Mesothelial cell of epicardium (in vitro differentiated cells): ENCODE measurements at regions not wholly inside any gene's neighbourhood (a gene's known extent, or its start where the extent isn't known, plus 50 kb on each side); places are given as distances from the start of the nearest gene placed in this dataset.
"Not testable (repeated sequence)": the region's sequence is repeated elsewhere in the genome, so short reads cannot be mapped to it uniquely, and the experiment has no call there.

Source experiments
- DNase-seq, 2 experiments: peaks; one replicate each; pipeline ENCODE4 v3.0.0; 2021; ENCODE audit warnings: low spot score in 2 of 2; ENCODE audit not compliant: unreplicated experiment in 2 of 2
- H3K27ac Mint-ChIP-seq: 2 replicates; pipeline ENCODE4 v1.8.0; 2021; ENCODE audit warnings: mixed read lengths
- H3K27me3 Mint-ChIP-seq: 2 replicates; pipeline ENCODE4 v1.8.0; 2021; ENCODE audit warnings: low read depth, mixed read lengths
- H3K36me3 Mint-ChIP-seq: 2 replicates; pipeline ENCODE4 v1.8.0; 2021; ENCODE audit warnings: mixed read lengths
- H3K4me1 Mint-ChIP-seq: 2 replicates; pipeline ENCODE4 v1.8.0; 2021; ENCODE audit warnings: mixed read lengths
- H3K4me3 Mint-ChIP-seq: 2 replicates; pipeline ENCODE4 v1.8.0; 2021; ENCODE audit warnings: mild to moderate bottlenecking, moderate library complexity, mixed read lengths
- H3K9me3 Mint-ChIP-seq: 2 replicates; pipeline ENCODE4 v1.8.0; 2021; ENCODE audit warnings: mixed read lengths
- TF ChIP-seq, protein P1 (sequence below): fragments of 200-600 bp; sonication (generic); IDR thresholded peaks from one replicate; pipeline ENCODE4 v1.5.0; 2021; ENCODE audit warnings: antibody characterized with exemption; ENCODE audit not compliant: unreplicated experiment

DNA sequence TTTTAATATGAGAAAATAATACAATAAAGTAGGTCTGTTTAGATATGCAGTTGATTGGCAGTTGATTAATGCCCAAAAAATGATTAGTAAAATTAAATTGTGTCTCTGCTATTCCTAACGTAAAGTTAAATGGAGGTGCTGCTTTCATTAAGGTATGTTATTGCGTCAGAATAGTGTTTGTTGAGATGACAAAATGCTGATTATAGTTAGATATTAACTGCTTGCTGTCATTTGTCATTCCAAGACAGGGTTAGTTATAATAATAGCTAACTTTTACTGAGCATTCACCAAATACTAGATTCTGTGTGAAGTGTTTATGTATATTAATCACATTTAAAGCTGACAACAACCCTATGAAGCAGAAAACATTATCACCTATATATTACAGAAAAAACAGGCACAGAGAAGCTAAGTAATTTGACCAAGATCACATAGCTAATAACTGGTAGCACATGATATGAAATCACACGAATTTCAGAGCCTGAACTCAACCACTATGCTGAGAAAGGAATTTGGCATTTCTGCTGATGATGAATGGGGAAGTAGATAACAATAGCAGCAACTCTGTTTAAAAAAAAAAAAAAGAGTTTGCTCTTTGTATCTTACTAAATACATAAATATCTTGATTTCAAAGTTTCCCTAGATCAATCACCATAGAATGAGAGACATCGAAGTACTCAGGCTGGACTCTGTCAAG is 59.7 kb upstream of the WDR44 start:
- Mint-ChIP-seq H3K36me3 (no peaks in the 10 kb centered on the region), H3K9me3 (peaks cover 20% of the 10 kb centered on the region), H3K4me1 (peaks cover 2% of the 10 kb centered on the region), H3K27me3 (no peaks in the 10 kb centered on the region), H3K4me3 (no peak overlapping the region), H3K27ac (no peak overlapping the region)
- TF ChIP-seq, protein P1, sequence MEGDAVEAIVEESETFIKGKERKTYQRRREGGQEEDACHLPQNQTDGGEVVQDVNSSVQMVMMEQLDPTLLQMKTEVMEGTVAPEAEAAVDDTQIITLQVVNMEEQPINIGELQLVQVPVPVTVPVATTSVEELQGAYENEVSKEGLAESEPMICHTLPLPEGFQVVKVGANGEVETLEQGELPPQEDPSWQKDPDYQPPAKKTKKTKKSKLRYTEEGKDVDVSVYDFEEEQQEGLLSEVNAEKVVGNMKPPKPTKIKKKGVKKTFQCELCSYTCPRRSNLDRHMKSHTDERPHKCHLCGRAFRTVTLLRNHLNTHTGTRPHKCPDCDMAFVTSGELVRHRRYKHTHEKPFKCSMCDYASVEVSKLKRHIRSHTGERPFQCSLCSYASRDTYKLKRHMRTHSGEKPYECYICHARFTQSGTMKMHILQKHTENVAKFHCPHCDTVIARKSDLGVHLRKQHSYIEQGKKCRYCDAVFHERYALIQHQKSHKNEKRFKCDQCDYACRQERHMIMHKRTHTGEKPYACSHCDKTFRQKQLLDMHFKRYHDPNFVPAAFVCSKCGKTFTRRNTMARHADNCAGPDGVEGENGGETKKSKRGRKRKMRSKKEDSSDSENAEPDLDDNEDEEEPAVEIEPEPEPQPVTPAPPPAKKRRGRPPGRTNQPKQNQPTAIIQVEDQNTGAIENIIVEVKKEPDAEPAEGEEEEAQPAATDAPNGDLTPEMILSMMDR: no peak
- DNase-seq: no peak

DNA sequence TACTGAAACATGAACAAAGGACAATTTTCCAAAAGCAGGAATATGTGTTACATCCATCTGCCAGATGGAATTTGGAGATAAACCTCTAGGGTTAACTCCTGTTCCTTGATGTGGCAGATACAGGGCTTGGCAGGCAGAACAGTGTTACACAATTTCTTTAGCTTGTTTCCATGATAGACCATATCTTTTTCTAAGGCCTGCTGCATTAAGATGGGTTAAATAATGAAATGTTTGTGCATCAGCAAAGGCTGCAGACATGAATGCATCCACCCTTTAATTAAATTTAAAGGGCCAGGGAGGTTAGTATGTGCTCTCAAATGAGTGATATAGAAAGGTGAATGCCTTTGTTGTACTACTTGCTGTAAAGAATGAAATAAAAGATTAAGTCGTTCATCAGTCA is 50.1 kb upstream of the WDR44 start:
- not testable (repeated sequence) for DNase-seq, H3K27ac Mint-ChIP-seq, H3K27me3 Mint-ChIP-seq, H3K4me3 Mint-ChIP-seq, H3K36me3 Mint-ChIP-seq
- H3K9me3 Mint-ChIP-seq: peaks cover 47% of the 10 kb centered on the region
- H3K4me1 Mint-ChIP-seq: peaks cover 15% of the 10 kb centered on the region
